ENCODE measurements at regions not wholly inside any gene's neighbourhood (a gene's known extent, or its start where the extent isn't known, plus 50 kb on each side); places are given as distances from the start of the nearest gene placed in this dataset.

- no peaks in the 10 kb centered on the region for H3K9me2 ChIP-seq (ENCODE audit: low read depth, low read length)
- no peak overlapping the region for H3K27ac ChIP-seq (ENCODE audit: low read depth, low read length, poor library complexity, severe bottlenecking)
- no peak overlapping the region for H3K4me2 ChIP-seq (ENCODE audit: low read length)
- H3K27me3 ChIP-seq (ENCODE audit: insufficient read depth, low read length), result no peaks in the 10 kb centered on the region
- H4K20me1 ChIP-seq (ENCODE audit: insufficient read depth, low read length), result no peaks in the 10 kb centered on the region
- H3K36me3 ChIP-seq (ENCODE audit: insufficient read depth, low read length), result no peaks in the 10 kb centered on the region
- TF ChIP-seq EZH2 (IDR thresholded peaks at IDR 0.05; ENCODE audit: borderline replicate concordance, low read length) (no peak), CTCF (IDR thresholded peaks at IDR 0.05; ENCODE audit: low read length) (no peak)
- H2AFZ ChIP-seq (ENCODE audit: low read length), result no peak overlapping the region
- H3K9me3 ChIP-seq (ENCODE audit: low read length), result no peaks in the 10 kb centered on the region
- H3K4me1 ChIP-seq (ENCODE audit: insufficient read depth, low read length, severe bottlenecking), result no peaks in the 10 kb centered on the region
- H3F3A ChIP-seq (ENCODE audit: insufficient read depth, low read length), result no peaks in the 10 kb centered on the region
- no peak overlapping the region for H3K9ac ChIP-seq (ENCODE audit: low read length)
- no peak overlapping the region for H3K4me3 ChIP-seq (ENCODE audit: low read depth, low read length, poor library complexity, severe bottlenecking)
- no peaks in the 10 kb centered on the region for H3K79me2 ChIP-seq (ENCODE audit: insufficient read depth, low read length)
Observed at GRCh38 chr5:68547622-68548021, 332.1 kb downstream of the PIK3R1 start.

GRCh38 chr5:68548959-68549676, 333.6 kb downstream of the PIK3R1 start:
- TF ChIP-seq CTCF (IDR thresholded peaks at IDR 0.05; ENCODE audit: low read length), result no peak
- Histone ChIP-seq H3K36me3 (ENCODE audit: insufficient read depth, low read length) (no peaks in the 10 kb centered on the region), H3K9me2 (ENCODE audit: low read depth, low read length) (no peaks in the 10 kb centered on the region), H3K9me3 (ENCODE audit: low read length) (no peaks in the 10 kb centered on the region), H3K79me2 (ENCODE audit: insufficient read depth, low read length) (no peaks in the 10 kb centered on the region), H3K4me2 (ENCODE audit: low read length) (no peak overlapping the region), H3K9ac (ENCODE audit: low read length) (no peak overlapping the region), H2AFZ (ENCODE audit: low read length) (no peak overlapping the region), H3K27me3 (ENCODE audit: insufficient read depth, low read length) (no peaks in the 10 kb centered on the region), H3K4me1 (ENCODE audit: insufficient read depth, low read length, severe bottlenecking) (no peaks in the 10 kb centered on the region), H3F3A (ENCODE audit: insufficient read depth, low read length) (no peaks in the 10 kb centered on the region), H3K4me3 (ENCODE audit: low read depth, low read length, poor library complexity, severe bottlenecking) (no peak overlapping the region), H4K20me1 (ENCODE audit: insufficient read depth, low read length) (no peaks in the 10 kb centered on the region), H3K27ac (ENCODE audit: low read depth, low read length, poor library complexity, severe bottlenecking) (no peak overlapping the region)

GRCh38 chr5:68550015-68550414, 334.5 kb downstream of the PIK3R1 start:
- no peaks in the 10 kb centered on the region for H3K9me2 ChIP-seq (ENCODE audit: low read depth, low read length)
- no peak overlapping the region for H2AFZ ChIP-seq (ENCODE audit: low read length)
- no peak overlapping the region for H3K9ac ChIP-seq (ENCODE audit: low read length)
- H3K27ac ChIP-seq (ENCODE audit: low read depth, low read length, poor library complexity, severe bottlenecking), result no peak overlapping the region
- H4K20me1 ChIP-seq (ENCODE audit: insufficient read depth, low read length), result no peaks in the 10 kb centered on the region
- no peak overlapping the region for H3K4me3 ChIP-seq (ENCODE audit: low read depth, low read length, poor library complexity, severe bottlenecking)
- no peaks in the 10 kb centered on the region for H3K79me2 ChIP-seq (ENCODE audit: insufficient read depth, low read length)
- H3F3A ChIP-seq (ENCODE audit: insufficient read depth, low read length), result no peaks in the 10 kb centered on the region
- TF ChIP-seq EZH2 (IDR thresholded peaks at IDR 0.05; ENCODE audit: borderline replicate concordance, low read length) (no peak), CTCF (IDR thresholded peaks at IDR 0.05; ENCODE audit: low read length) (no peak)
- H3K4me1 ChIP-seq (ENCODE audit: insufficient read depth, low read length, severe bottlenecking), result no peaks in the 10 kb centered on the region
- no peaks in the 10 kb centered on the region for H3K27me3 ChIP-seq (ENCODE audit: insufficient read depth, low read length)
- H3K4me2 ChIP-seq (ENCODE audit: low read length), result no peak overlapping the region
- H3K9me3 ChIP-seq (ENCODE audit: low read length), result no peaks in the 10 kb centered on the region
- H3K36me3 ChIP-seq (ENCODE audit: insufficient read depth, low read length), result no peaks in the 10 kb centered on the region
